ENCODE measurements at regions not wholly inside any gene's neighbourhood (a gene's known extent, or its start where the extent isn't known, plus 50 kb on each side); places are given as distances from the start of the nearest gene placed in this dataset.

DNA sequence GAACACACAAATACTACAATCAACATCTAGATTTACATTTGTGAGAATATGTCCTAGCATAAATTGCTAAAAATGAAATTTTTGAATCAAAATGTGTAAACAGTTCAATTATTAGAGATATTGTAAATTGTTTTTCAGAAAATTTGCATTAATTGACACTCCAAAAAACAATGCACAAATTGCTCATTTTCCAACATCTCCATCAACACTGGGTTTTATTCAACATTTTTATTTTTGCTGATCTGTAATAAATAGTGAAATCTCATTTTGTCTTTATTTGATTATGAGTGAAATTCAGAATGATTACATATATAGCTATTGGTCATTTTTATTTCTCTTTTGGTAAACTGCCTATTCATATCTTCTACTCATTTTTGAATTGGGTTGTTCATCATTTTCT, 120.0 kb upstream of the GRIA3 start:
- no peak for DNase-seq

DNA sequence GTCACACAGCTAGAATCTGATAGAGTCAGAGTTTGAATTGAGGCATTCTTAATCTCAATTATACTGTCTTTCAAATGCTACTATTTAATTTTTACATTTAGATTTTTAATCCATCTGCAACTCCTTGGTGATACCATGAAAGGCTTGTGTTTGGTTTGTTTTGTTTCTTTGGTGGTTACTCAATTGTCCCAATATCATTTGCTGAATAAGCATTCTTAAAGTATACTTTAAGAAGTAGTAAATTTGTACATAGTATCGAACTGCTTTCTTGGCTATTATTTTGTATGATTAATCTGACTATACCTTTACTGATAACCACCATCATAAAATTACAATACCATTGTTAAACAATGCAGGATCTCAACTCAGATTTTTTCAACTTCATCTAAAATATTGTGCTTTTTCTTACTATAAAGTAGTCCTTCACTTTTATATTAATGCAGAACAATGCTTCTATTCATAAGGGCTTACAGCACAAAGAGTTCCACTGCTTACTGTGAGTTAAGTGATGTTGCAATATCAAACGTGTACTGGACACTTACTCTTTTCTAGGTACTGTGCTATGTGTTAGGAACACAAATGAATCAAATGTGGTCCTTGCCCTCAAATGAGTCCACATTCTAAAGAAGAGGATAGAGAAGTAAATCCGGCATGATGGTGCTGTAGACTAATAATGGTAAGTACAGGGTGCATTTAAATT, 111.2 kb upstream of the GRIA3 start:
- intact Hi-C loops (cut with DNase I; ENCODE audit: low total_unique reads) = no loop called here
- TF ChIP-seq POLR2AphosphoS5 (IDR thresholded peaks at IDR 0.05) (no peak), POLR2A (IDR thresholded peaks at IDR 0.05) (no peak)
- TF ChIP-seq, protein P1, sequence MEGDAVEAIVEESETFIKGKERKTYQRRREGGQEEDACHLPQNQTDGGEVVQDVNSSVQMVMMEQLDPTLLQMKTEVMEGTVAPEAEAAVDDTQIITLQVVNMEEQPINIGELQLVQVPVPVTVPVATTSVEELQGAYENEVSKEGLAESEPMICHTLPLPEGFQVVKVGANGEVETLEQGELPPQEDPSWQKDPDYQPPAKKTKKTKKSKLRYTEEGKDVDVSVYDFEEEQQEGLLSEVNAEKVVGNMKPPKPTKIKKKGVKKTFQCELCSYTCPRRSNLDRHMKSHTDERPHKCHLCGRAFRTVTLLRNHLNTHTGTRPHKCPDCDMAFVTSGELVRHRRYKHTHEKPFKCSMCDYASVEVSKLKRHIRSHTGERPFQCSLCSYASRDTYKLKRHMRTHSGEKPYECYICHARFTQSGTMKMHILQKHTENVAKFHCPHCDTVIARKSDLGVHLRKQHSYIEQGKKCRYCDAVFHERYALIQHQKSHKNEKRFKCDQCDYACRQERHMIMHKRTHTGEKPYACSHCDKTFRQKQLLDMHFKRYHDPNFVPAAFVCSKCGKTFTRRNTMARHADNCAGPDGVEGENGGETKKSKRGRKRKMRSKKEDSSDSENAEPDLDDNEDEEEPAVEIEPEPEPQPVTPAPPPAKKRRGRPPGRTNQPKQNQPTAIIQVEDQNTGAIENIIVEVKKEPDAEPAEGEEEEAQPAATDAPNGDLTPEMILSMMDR (IDR thresholded peaks at IDR 0.05 in 8 of 11, conservative IDR thresholded peaks at IDR 0.05 in 3 of 11) = no peak
- Histone ChIP-seq H3K27ac (no peak overlapping the region), H3K9me3 (no peaks in the 10 kb centered on the region), H3K4me1 (no peaks in the 10 kb centered on the region), H3K27me3 (replicated peaks in 1 of 7) (no peaks in the 10 kb centered on the region), H3K4me3 (no peak overlapping the region), H3K36me3 (no peaks in the 10 kb centered on the region)
- 57 to 81% (median 69%) methylated on average over 3 of the region's 3 CpGs for WGBS, 5 donors
- no peak for DNase-seq

More for the DNA sequence above, 120.0 kb upstream of the GRIA3 start:
- Histone ChIP-seq H3K36me3 (no peaks in the 10 kb centered on the region), H3K4me1 (no peaks in the 10 kb centered on the region), H3K27me3 (replicated peaks in 1 of 7) (no peaks in the 10 kb centered on the region), H3K9me3 (peaks cover 0 to 8% (median 0%) of the 10 kb centered on the region in 8 donors), H3K27ac (no peak overlapping the region), H3K4me3 (no peak overlapping the region)
- intact Hi-C loops (cut with DNase I; ENCODE audit: low total_unique reads) = no loop called here
- TF ChIP-seq, protein P1 (IDR thresholded peaks at IDR 0.05 in 8 of 11, conservative IDR thresholded peaks at IDR 0.05 in 3 of 11) = no peak
- no peak for TF ChIP-seq POLR2AphosphoS5 (IDR thresholded peaks at IDR 0.05)
- TF ChIP-seq POLR2A (IDR thresholded peaks at IDR 0.05) = no peak

DNA sequence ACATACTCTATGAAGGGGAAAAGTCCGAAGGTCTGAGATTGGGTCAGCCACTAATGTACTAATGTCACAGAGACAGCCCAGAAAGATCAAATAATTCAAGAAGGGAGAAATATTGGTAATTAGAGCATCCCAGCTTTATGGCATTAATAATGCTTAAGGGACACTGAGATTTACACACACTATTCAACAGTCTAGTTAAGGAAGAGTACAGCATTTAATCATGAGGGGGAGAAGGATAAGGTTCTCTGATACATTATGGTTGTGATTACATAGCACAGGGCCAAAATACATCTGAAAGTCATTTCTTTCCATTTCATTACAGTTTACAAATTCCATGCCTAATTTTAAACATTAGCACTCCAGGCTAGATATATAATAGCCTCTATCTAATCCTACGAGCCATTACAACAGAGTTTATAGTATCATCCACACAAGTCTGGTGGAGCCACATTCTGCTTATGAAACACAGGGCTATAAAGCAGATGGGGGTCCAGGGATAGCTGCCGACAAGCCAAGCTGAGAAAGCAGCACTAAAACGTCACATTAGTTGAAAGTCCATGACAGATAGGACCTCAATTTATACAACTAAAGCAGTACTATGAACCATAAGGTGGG, 108.0 kb upstream of the GRIA3 start:
- no peak for DNase-seq
- Histone ChIP-seq H3K36me3 (no peaks in the 10 kb centered on the region), H3K27me3 (replicated peaks in 1 of 7) (no peaks in the 10 kb centered on the region), H3K4me1 (no peaks in the 10 kb centered on the region), H3K9me3 (no peaks in the 10 kb centered on the region), H3K27ac (no peak overlapping the region), H3K4me3 (no peak overlapping the region)
- no peak for TF ChIP-seq POLR2A (IDR thresholded peaks at IDR 0.05)
- TF ChIP-seq, protein P1 (IDR thresholded peaks at IDR 0.05 in 8 of 11, conservative IDR thresholded peaks at IDR 0.05 in 3 of 11) = no peak
- intact Hi-C loops (cut with DNase I; ENCODE audit: low total_unique reads) = no loop called here
- 48 to 75% (median 64%) methylated on average over 4 of the region's 4 CpGs for WGBS, 5 donors

DNA sequence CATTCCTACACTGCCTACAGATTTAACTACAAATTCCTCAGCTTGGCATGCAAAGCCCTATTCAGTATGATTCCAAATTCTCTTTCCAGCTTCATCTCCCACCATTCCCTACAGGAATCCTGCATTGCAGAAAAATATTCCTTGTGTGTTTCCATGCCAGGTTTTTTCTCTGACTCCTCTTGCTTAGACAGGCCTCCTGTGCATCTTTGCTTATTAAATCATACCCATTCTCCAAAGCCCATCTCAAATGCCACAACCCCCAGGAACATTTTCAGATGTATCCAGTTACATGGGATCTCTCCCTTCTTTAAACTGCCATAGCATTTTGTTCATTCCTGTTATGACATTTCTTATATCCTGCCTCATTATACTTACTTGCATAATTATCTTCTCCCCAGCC, 106.4 kb upstream of the GRIA3 start:
- Histone ChIP-seq H3K27ac (no peak overlapping the region), H3K36me3 (no peaks in the 10 kb centered on the region), H3K9me3 (no peaks in the 10 kb centered on the region), H3K27me3 (replicated peaks in 1 of 7) (no peaks in the 10 kb centered on the region), H3K4me3 (no peak overlapping the region), H3K4me1 (no peaks in the 10 kb centered on the region)
- intact Hi-C loops (cut with DNase I; ENCODE audit: low total_unique reads) = no loop called here
- TF ChIP-seq POLR2AphosphoS5 (IDR thresholded peaks at IDR 0.05) (no peak), POLR2A (IDR thresholded peaks at IDR 0.05) (no peak)
- TF ChIP-seq, protein P1 (IDR thresholded peaks at IDR 0.05 in 8 of 11, conservative IDR thresholded peaks at IDR 0.05 in 3 of 11) = no peak
- DNase-seq = no peak

Measured in spleen (tissue), 11 donors.